KMS-11 (cell line): ENCODE measurements at regions not wholly inside any gene's neighbourhood (a gene's known extent, or its start where the extent isn't known, plus 50 kb on each side); places are given as distances from the start of the nearest gene placed in this dataset.
"Not testable (repeated sequence)": the region's sequence is repeated elsewhere in the genome, so short reads cannot be mapped to it uniquely, and the experiment has no call there.

ENCODE experiments used
- H2AFZ ChIP-seq: fragments of 200-600 bp; sonication (generic); 2 replicates; pipeline ENCODE4 v1.6.1; 2016; ENCODE audit warnings: antibody characterized with exemption, mixed run types, low read depth
- H3K27ac ChIP-seq: fragments of 200-600 bp; sonication (generic); 2 replicates; pipeline ENCODE4 v1.6.1; 2016; ENCODE audit warnings: mild to moderate bottlenecking, mixed run types
- H3K27me3 ChIP-seq: fragments of 200-600 bp; sonication (generic); 2 replicates; pipeline ENCODE4 v1.6.1; 2017; ENCODE audit warnings: mild to moderate bottlenecking, low read depth, mixed run types, moderate library complexity; ENCODE audit not compliant: insufficient read depth
- H3K36me3 ChIP-seq: fragments of 200-600 bp; sonication (generic); 2 replicates; pipeline ENCODE4 v1.6.1; 2017; ENCODE audit warnings: mild to moderate bottlenecking, mixed run types; ENCODE audit not compliant: insufficient read depth
- H3K4me1 ChIP-seq: fragments of 200-600 bp; sonication (generic); 2 replicates; pipeline ENCODE4 v1.6.1; 2016; ENCODE audit warnings: mild to moderate bottlenecking, low read depth, mixed run types; ENCODE audit not compliant: poor library complexity, severe bottlenecking
- H3K4me2 ChIP-seq: fragments of 200-600 bp; sonication (generic); 2 replicates; pipeline ENCODE4 v1.7.0; 2016; ENCODE audit warnings: mild to moderate bottlenecking, mixed run types
- H3K4me3 ChIP-seq: fragments of 200-600 bp; sonication (generic); IDR thresholded peaks from 2 replicates; pipeline ENCODE4 v1.6.1; 2017; ENCODE audit warnings: low read depth, low read length, mixed read lengths; ENCODE audit not compliant: insufficient read depth
- H3K79me2 ChIP-seq: fragments of 200-600 bp; sonication (generic); 2 replicates; pipeline ENCODE4 v1.6.1; 2016; ENCODE audit warnings: low read depth, mixed run types; ENCODE audit not compliant: insufficient read depth
- H3K9ac ChIP-seq: fragments of 200-600 bp; sonication (generic); 2 replicates; pipeline ENCODE4 v1.6.1; 2016; ENCODE audit warnings: mild to moderate bottlenecking, mixed run types
- H4K20me1 ChIP-seq: fragments of 200-600 bp; sonication (generic); 2 replicates; pipeline ENCODE4 v1.6.1; 2016; ENCODE audit warnings: mild to moderate bottlenecking, mixed run types; ENCODE audit not compliant: insufficient read depth
- CTCF ChIP-seq: fragments of 200-600 bp; sonication (generic); conservative IDR thresholded peaks from 2 replicates; pipeline ENCODE4 v1.6.1; 2017; ENCODE audit warnings: low read depth, mild to moderate bottlenecking, antibody characterized with exemption, low read length, moderate library complexity, mixed read lengths

DNA sequence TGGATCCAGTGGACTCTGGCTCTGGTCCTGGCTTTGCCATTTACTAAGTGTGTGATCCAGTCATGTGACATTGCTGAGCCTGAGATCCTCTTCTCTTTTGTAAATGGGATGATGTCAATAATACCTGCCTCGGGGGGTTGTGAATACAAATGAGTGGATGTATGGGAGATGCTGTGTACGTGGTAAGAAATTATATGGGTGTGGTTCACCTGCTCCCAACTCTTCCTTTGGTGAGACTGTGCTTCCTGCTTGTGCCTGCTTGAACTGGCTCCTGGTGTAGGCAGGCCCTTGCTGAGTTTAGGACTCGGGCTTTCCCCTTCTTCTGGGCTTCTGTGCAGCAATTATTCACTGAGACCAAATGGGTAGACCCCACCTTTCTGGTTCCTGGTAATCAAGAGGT lies 189.5 kb upstream of the FRMD6 start:
- Histone ChIP-seq H3K4me3 (no peak overlapping the region), H3K27me3 (no peaks in the 10 kb centered on the region), H3K36me3 (no peaks in the 10 kb centered on the region), H3K4me1 (no peaks in the 10 kb centered on the region), H3K79me2 (no peaks in the 10 kb centered on the region), H4K20me1 (no peaks in the 10 kb centered on the region), H3K9ac (no peak overlapping the region), H2AFZ (no peak overlapping the region), H3K4me2 (no peak overlapping the region), H3K27ac (no peak overlapping the region)
- TF ChIP-seq CTCF = no peak

DNA sequence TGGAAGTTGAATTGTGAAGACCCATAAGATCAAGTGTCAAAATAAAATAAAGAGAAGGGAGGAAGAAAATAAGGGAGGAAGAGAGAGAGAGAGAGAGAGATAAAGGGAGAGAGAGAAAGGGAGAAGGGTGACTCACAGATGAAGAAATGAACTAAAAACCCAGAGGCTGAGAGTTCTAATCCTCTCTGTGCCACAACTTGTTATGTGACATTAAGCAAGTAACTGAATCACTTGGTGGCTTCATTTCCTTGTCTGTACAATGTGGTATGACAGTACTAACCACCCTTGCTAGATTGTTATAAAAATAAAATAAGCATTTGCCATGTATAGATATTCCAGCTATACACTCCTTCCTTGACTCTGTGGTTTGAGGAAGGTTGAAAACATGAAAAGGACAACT lies 189.0 kb upstream of the FRMD6 start:
- H3K79me2 ChIP-seq = no peaks in the 10 kb centered on the region
- no peak for TF ChIP-seq CTCF
- no peaks in the 10 kb centered on the region for H3K36me3 ChIP-seq
- H3K4me3 ChIP-seq = no peak overlapping the region
- no peak overlapping the region for H3K27ac ChIP-seq
- H3K9ac ChIP-seq = no peak overlapping the region
- H3K4me1 ChIP-seq = no peaks in the 10 kb centered on the region
- H3K4me2 ChIP-seq = no peak overlapping the region
- H4K20me1 ChIP-seq = no peaks in the 10 kb centered on the region
- H3K27me3 ChIP-seq = no peaks in the 10 kb centered on the region
- H2AFZ ChIP-seq = no peak overlapping the region

- Histone ChIP-seq H2AFZ (no peak overlapping the region), H3K79me2 (no peaks in the 10 kb centered on the region), H3K4me2 (no peak overlapping the region), H3K27me3 (no peaks in the 10 kb centered on the region), H3K9ac (no peak overlapping the region), H3K4me3 (no peak overlapping the region), H3K4me1 (no peaks in the 10 kb centered on the region), H3K27ac (no peak overlapping the region), H3K36me3 (no peaks in the 10 kb centered on the region), H4K20me1 (no peaks in the 10 kb centered on the region)
- TF ChIP-seq CTCF = no peak
Observed at GRCh38 chr14:51463461-51463860, 188.2 kb upstream of the FRMD6 start.

DNA sequence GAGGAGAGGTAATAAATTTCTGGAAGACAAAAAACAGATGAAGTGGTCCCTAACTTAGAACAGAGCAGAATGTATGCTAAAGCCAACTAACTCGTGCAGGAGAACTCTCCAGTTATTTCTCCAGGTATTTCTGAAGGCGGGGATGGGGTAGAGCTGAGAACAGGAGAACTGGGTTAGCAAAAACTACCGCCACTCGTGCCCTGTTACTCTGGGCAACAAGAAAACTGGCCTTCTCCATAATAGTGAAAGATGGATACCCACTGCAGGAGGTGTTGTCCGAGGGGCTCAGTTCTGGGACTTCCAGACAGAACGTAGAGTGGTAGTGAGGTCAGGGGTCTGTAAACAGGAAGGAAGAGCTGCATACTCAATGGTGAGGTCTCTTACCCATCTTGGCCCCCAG lies 187.3 kb upstream of the FRMD6 start:
- Histone ChIP-seq H3K27me3 (no peaks in the 10 kb centered on the region), H4K20me1 (no peaks in the 10 kb centered on the region), H3K4me1 (no peaks in the 10 kb centered on the region), H3K79me2 (no peaks in the 10 kb centered on the region), H3K27ac (no peak overlapping the region), H2AFZ (no peak overlapping the region), H3K4me3 (no peak overlapping the region), H3K36me3 (no peaks in the 10 kb centered on the region), H3K9ac (no peak overlapping the region), H3K4me2 (no peak overlapping the region)
- TF ChIP-seq CTCF = no peak

- H3K9ac ChIP-seq = no peak overlapping the region
- no peaks in the 10 kb centered on the region for H3K36me3 ChIP-seq
- H4K20me1 ChIP-seq = no peaks in the 10 kb centered on the region
- no peak overlapping the region for H3K4me2 ChIP-seq
- no peaks in the 10 kb centered on the region for H3K79me2 ChIP-seq
- H3K27ac ChIP-seq = no peak overlapping the region
- no peak for TF ChIP-seq CTCF
- no peak overlapping the region for H2AFZ ChIP-seq
- H3K4me3 ChIP-seq = no peak overlapping the region
- H3K4me1 ChIP-seq = no peaks in the 10 kb centered on the region
- H3K27me3 ChIP-seq = no peaks in the 10 kb centered on the region
Observed at GRCh38 chr14:51465486-51465885, 186.2 kb upstream of the FRMD6 start.

GRCh38 chr14:51467392-51467791 lies 184.3 kb upstream of the FRMD6 start:
- not testable (repeated sequence) for H3K36me3 ChIP-seq, H3K9ac ChIP-seq, H3K27me3 ChIP-seq, H3K4me3 ChIP-seq, H3K4me2 ChIP-seq, H3K27ac ChIP-seq, H2AFZ ChIP-seq, H3K4me1 ChIP-seq, H4K20me1 ChIP-seq, H3K79me2 ChIP-seq
